ENCODE measurements at regions not wholly inside any gene's neighbourhood (a gene's known extent, or its start where the extent isn't known, plus 50 kb on each side); places are given as distances from the start of the nearest gene placed in this dataset.

- DNase-seq (ENCODE audit: low read depth, low spot score) (no peak), FAIRE-seq (no peak)
- dilution Hi-C loops (cut with MboI; ENCODE audit: extremely low pct_ligation_motif_present, low sequenced_read_pairs) (no loop called here), intact Hi-C loops (cut with micrococcal nuclease) (no loop called here)
- Histone ChIP-seq H3K79me2 (ENCODE audit: control insufficient read depth, insufficient read depth, low read length) (no peaks in the 10 kb centered on the region), H3K4me3 (replicated peaks in 1 of 3; ENCODE audit: insufficient read depth in 1 of 3, low read depth in 1 of 3, low read length in 3 of 3) (no peak overlapping the region), H3K27ac (ENCODE audit: insufficient read depth, low read depth, low read length) (no peak overlapping the region), H3K9ac (replicated peaks; ENCODE audit: extremely low read depth, insufficient read depth, low read length) (no peak overlapping the region), H3K4me1 (ENCODE audit: control insufficient read depth, extremely low read depth, insufficient read depth, low read length) (no peaks in the 10 kb centered on the region), H2AFZ (ENCODE audit: low read depth, low read length) (no peak overlapping the region), H4K20me1 (replicated peaks; ENCODE audit: control insufficient read depth, extremely low read depth, insufficient read depth, low read length) (no peaks in the 10 kb centered on the region), H3K27me3 (ENCODE audit: control insufficient read depth in 2 of 2, insufficient read depth in 2 of 2, low read length in 2 of 2) (peaks cover 2 to 8% of the 10 kb centered on the region in 2 experiments), H3K9me3 (replicated peaks; ENCODE audit: control insufficient read depth, insufficient read depth, low read length) (no peaks in the 10 kb centered on the region), H3K4me2 (ENCODE audit: insufficient read depth, low read length) (no peak overlapping the region), H3K36me3 (ENCODE audit: control insufficient read depth in 2 of 2, extremely low read depth in 1 of 2, insufficient read depth in 2 of 2, low read length in 2 of 2) (no peaks in the 10 kb centered on the region), H3K9me1 (replicated peaks; ENCODE audit: control insufficient read depth, extremely low read depth, insufficient read depth, low read length) (no peaks in the 10 kb centered on the region)
- no peak for TF ChIP-seq EZH2 (IDR thresholded peaks at IDR 0.05; ENCODE audit: borderline replicate concordance, low read depth, low read length, severe bottlenecking)
- TF ChIP-seq FOS (IDR thresholded peaks at IDR 0.05; ENCODE audit: borderline replicate concordance, insufficient read depth, low read length) = no peak
- TF ChIP-seq CTCF (IDR thresholded peaks at IDR 0.05; ENCODE audit: extremely low read depth in 1 of 2, insufficient read depth in 1 of 2, low read depth in 1 of 2, low read length in 2 of 2) = no peak
- TF ChIP-seq, protein P1, sequence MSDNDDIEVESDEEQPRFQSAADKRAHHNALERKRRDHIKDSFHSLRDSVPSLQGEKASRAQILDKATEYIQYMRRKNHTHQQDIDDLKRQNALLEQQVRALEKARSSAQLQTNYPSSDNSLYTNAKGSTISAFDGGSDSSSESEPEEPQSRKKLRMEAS (IDR thresholded peaks at IDR 0.05; ENCODE audit: insufficient read depth, insufficient read length) = no peak
- no peak for TF ChIP-seq JUN (IDR thresholded peaks at IDR 0.05; ENCODE audit: borderline replicate concordance, insufficient read depth, insufficient read length, low read depth)
- TF ChIP-seq POLR2A (IDR thresholded peaks at IDR 0.05; ENCODE audit: low read depth, low read length) = no peak
- TF ChIP-seq MYC (IDR thresholded peaks at IDR 0.05; ENCODE audit: low read depth, low read length) = no peak
- ChIA-PET CTCF (no interaction called here), POLR2A (no interaction called here)
- no TSS peak for BruUV-seq (replicated peaks)
These were observed 93.0 kb downstream of the MAIP1 start for GRCh38 chr2:200048421-200048820.

All from endothelial cell of umbilical vein (primary cell).